GM06990 (cell line): ENCODE measurements at regions not wholly inside any gene's neighbourhood (a gene's known extent, or its start where the extent isn't known, plus 50 kb on each side); places are given as distances from the start of the nearest gene placed in this dataset.

Experiments
- DNase-seq: peaks from one replicate; pipeline ENCODE4 v3.0.0-alpha.2; 2011; ENCODE audit not compliant: insufficient read length; ENCODE audit errors: extremely low read depth
- H3K27me3 ChIP-seq: replicated peaks from 2 replicates; pipeline ENCODE4 v1.6.0; 2011; ENCODE audit warnings: low read length; ENCODE audit not compliant: control insufficient read depth, insufficient read depth
- H3K36me3 ChIP-seq: 2 replicates; pipeline ENCODE4 v1.5.1; 2011; ENCODE audit warnings: low read length; ENCODE audit not compliant: control insufficient read depth, insufficient read depth
- H3K4me3 ChIP-seq: replicated peaks from 2 replicates; pipeline ENCODE4 v1.5.1; 2011; ENCODE audit warnings: low read depth, mild to moderate bottlenecking, control low read depth, low read length
- TF ChIP-seq, protein P1 (sequence below): IDR thresholded peaks from 2 replicates; pipeline ENCODE4 v1.5.1; 2011; ENCODE audit warnings: low read length, control low read depth, mild to moderate bottlenecking, inconsistent platforms; ENCODE audit not compliant: insufficient read depth, poor library complexity, severe bottlenecking

DNA sequence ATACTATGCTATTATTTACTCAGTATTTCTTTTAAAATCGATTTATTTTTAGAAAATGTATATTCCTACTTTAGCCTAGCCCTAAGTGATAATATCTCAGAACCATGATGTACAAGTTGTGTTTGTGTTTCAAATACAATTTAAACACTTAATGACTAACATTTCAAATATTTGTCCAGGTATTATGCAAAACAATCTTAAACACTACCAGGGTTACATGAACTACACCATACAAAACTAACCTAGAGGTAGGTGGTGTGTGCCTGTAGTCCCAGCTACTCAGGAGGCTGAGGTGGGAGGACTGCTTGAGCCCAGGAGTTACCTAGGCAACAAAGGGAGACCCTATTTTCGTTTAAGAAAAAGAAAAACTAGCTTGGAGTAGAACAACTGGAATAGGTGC is 83.0 kb upstream of the TMEM33 start:
- Histone ChIP-seq H3K36me3 (no peaks in the 10 kb centered on the region), H3K27me3 (no peaks in the 10 kb centered on the region), H3K4me3 (no peak overlapping the region)
- TF ChIP-seq, protein P1, sequence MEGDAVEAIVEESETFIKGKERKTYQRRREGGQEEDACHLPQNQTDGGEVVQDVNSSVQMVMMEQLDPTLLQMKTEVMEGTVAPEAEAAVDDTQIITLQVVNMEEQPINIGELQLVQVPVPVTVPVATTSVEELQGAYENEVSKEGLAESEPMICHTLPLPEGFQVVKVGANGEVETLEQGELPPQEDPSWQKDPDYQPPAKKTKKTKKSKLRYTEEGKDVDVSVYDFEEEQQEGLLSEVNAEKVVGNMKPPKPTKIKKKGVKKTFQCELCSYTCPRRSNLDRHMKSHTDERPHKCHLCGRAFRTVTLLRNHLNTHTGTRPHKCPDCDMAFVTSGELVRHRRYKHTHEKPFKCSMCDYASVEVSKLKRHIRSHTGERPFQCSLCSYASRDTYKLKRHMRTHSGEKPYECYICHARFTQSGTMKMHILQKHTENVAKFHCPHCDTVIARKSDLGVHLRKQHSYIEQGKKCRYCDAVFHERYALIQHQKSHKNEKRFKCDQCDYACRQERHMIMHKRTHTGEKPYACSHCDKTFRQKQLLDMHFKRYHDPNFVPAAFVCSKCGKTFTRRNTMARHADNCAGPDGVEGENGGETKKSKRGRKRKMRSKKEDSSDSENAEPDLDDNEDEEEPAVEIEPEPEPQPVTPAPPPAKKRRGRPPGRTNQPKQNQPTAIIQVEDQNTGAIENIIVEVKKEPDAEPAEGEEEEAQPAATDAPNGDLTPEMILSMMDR, result no peak
- DNase-seq, result no peak

DNA sequence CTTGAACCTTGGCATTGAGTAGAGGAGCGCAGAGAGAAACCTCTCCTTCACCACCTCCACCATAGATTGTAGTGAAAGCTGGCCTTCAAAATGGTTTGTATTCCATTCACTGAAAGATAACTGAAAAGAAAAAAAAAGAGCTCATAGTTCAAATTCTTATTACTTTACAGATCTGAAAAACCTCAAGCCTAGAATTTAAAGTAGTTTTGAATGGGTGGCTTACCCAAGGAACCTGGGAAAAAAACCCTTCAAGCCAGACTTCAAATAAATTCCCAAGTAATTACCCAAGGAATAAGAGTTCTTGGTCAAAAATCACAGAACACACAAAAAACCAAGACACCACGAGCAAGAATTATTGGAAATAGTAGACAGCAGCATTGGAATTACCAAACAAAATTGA is 83.6 kb upstream of the TMEM33 start:
- Histone ChIP-seq H3K27me3 (no peaks in the 10 kb centered on the region), H3K36me3 (no peaks in the 10 kb centered on the region), H3K4me3 (no peak overlapping the region)
- no peak for DNase-seq
- TF ChIP-seq, protein P1, result no peak

DNA sequence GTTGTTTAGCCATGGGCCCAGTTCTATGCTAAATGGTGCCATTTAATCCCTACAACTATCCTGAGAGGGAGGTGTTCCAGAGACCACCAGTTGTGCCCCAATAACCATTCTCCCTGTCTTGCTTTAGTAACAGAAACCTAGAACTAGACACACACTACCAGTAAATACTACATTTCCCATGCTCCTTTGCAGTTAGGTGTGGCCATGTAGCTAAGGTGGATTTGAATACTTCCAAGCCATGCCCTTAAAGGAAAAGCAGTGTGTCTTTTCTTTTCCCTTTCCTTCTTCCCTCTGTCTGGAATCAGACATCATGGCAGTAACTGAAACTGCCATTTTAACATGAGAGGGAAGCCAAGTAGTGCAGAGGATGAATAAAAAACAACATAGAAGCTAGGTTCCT is 90.9 kb upstream of the TMEM33 start:
- Histone ChIP-seq H3K36me3 (no peaks in the 10 kb centered on the region), H3K27me3 (no peaks in the 10 kb centered on the region), H3K4me3 (no peak overlapping the region)
- no peak for DNase-seq
- TF ChIP-seq, protein P1, result no peak

DNA sequence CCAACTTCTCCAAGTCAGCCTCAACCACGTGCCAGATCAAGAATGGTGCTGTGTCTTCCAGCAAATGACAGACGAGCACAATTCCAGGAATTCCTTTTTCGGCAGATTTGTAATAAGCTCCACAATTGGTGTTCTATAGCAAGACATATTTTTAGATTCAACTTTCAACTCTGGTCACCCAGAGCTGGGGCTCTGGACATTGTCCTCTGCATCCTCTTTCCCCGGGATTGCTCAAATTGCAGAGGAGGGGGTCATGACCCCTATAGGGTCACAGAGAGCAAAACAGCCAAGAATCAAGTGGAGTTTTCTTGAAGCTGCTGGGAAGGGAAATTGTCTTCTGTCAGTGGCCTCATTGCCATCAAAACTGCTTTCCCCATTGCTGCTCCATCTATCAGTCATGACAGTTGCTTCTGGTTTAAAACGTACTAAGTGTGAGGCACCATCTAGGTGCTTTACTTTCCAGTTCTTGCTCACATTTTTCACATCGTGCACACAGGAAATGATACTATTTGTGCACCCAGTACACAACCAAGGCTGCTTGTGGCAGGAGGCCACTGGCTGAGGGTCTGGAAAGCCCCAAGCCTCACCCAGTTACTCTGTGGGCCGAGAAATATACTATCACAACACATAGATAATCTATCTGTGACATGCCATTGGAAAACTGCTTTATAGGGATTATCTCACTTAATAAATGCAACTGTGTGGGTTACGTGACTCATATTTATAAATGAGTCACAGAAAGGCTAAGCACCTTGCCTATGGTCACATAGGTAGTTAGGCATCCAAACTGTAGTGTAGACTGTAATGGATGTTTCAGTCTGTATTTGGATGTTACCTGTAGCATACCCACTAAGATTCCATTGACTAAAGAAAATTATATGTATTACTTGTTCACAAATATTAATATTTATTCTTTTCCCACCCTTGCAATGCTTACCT is 91.7 kb upstream of the PHOX2B start:
- H3K36me3 ChIP-seq, result no peaks in the 10 kb centered on the region
- TF ChIP-seq, protein P1, result no peak
- no peak overlapping the region for H3K4me3 ChIP-seq
- no peaks in the 10 kb centered on the region for H3K27me3 ChIP-seq
- DNase-seq, result peak; percentile 21

DNA sequence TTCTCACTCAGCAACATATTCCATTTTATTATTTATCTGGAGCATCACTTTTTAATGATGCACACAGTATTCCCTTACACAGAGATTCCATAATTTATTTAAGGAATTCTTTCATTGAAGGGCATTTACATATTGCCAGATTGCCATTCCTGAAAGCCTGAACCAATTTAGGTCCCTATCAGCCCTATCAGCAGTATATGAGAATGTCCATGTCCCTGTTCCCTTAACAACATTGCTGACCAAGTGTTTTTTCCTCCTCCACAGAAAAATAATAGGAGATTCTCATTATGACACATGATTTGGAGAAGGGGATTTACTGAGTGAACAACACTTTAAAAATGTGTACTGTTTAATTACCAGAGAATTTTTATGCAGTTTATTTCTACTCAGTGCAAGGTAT is 90.1 kb upstream of the PHOX2B start:
- Histone ChIP-seq H3K27me3 (no peaks in the 10 kb centered on the region), H3K4me3 (no peak overlapping the region), H3K36me3 (no peaks in the 10 kb centered on the region)
- no peak for DNase-seq
- TF ChIP-seq, protein P1, result no peak
